Nucleus accumbens (tissue), 56 donors: ENCODE measurements at regions not wholly inside any gene's neighbourhood (a gene's known extent, or its start where the extent isn't known, plus 50 kb on each side); places are given as distances from the start of the nearest gene placed in this dataset.
A peak's percentile ranks its signal among the peaks of the same experiment; 100 is the strongest.

Experiments
- DNase-seq, 56 donors: peaks; one replicate each; lab custom pipeline; 2025; lab: John Stamatoyannopoulos, UW

DNA sequence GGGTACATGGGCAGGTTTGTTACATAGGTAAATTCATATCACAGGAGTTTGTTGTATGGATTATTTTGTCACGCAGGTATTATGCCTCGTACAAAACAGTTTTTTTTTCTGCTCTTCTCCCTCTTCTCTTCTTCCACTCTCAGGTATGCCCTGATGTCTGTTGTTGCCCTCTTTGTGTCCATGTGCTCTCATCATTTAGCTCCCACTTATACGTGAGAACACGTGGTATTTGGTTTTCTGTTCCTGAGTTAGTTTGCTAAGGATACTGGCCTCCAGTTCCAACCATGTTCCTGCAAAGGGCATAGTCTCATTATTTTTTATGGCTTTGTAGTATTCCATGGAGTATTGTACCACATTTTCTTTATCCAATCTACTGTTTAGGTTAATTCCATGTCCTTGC is 65.7 kb downstream of the UNC5CL start:
- no peak for DNase-seq

GRCh38 chr6:40972814-40973213 is 66.2 kb downstream of the UNC5CL start:
- DNase-seq, result no peak

GRCh38 chr6:40972190-40972589 is 66.8 kb downstream of the UNC5CL start:
- no peak for DNase-seq

- no peak for DNase-seq
Measured at GRCh38 chr6:40968620-40969164, 70.3 kb downstream of the UNC5CL start.

- DNase-seq, result no peak
Measured at GRCh38 chr6:40966860-40967259, 72.2 kb downstream of the UNC5CL start.

DNA sequence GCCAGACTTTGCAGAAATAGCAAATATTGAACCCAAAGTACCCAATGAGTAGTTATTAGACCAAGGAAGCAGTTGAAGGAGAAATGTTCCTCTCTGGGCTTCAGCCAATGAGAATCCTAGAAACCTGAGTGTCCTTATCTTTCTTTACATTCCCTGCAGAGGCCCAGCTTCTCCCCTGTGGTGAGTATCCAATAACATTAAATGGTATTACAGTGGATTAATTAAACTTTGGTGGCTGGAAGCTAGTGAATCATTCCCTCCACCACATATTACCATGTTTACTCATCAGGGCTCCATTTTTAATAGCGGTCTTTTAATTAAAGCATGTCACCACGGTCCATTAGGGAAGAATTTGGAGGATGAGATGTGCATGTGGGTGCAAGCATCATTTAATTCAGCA is 74.0 kb downstream of the UNC5CL start:
- no peak for DNase-seq

- DNase-seq, result no peak
Measured at GRCh38 chr6:40963019-40963418, 76.0 kb downstream of the UNC5CL start.

DNA sequence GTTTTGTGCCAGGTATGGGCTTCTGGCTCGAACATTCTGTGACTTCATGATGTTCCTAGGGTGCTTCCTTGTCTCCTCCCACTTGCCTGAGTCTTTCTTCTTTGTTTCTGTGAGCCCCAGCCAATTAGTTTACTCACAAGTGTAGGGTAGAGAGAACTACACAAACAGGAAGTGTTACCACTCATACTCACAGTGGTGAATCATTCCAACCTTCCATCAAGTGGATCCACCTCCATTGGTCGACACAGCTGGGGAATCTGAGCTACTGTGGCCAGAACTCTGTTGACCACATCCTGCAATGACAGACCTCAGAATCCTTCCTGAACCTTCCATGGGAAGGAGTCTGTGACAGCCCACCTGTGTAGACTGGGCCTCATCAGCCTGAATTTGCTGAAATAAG is 76.8 kb downstream of the UNC5CL start:
- DNase-seq, result no peak

GRCh38 chr6:40961831-40962230 is 77.2 kb downstream of the UNC5CL start:
- no peak for DNase-seq

DNA sequence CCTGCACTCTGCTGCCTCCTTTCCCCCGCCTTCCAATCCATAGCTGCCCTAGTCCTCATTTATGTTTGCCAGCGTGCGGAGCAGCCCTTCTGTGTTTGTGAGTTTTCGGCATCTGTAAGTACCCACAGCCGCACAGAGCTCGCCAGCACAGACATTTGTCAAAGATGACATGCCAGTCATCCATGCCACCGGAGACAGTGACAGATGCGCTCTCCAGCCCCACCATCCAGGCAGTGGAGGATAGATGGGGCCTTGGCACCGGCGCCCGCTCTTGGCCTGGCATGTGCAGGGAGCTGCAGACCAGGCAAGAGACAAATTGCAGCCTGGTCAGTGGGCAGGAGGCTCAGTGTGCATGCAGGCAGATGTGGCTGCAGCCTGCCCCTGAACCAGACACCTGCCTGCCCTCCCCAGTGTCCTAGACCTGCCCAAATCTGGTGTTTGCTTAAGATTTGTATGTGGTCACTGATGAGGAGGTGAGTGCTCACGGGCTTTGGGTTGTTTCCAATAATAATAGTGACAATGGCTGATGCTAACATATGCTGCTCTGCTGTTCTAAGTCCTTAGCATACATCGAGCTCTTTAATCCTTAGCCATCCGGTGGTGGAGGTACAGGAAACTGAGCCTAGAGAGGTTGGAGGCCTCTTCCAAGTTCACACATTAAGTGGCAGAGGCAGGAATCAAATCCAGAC is 78.1 kb downstream of the UNC5CL start:
- peak in 1 of 56 donors; percentile 1 for DNase-seq

GRCh38 chr6:40959781-40960327 is 79.2 kb downstream of the UNC5CL start:
- DNase-seq, result no peak

DNA sequence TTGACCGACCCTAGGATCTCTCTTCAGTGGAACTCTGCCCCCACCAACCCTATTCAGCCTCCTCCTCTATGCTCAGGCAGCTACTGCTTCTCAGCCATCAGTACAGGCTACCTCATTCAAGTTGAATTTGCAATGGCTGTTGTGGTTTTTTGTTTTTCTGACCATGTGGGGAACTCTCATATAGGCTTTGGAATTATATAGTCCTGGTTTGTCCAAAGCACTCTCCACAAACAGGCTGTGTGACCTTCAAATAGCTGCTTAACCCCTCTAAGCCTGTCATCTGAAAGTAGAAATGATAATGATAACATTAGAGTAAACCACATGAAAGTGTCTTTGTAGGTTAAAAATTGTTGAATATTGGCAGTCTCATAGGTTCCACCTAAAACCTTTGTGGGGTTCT is 80.3 kb downstream of the UNC5CL start:
- DNase-seq, result no peak

DNA sequence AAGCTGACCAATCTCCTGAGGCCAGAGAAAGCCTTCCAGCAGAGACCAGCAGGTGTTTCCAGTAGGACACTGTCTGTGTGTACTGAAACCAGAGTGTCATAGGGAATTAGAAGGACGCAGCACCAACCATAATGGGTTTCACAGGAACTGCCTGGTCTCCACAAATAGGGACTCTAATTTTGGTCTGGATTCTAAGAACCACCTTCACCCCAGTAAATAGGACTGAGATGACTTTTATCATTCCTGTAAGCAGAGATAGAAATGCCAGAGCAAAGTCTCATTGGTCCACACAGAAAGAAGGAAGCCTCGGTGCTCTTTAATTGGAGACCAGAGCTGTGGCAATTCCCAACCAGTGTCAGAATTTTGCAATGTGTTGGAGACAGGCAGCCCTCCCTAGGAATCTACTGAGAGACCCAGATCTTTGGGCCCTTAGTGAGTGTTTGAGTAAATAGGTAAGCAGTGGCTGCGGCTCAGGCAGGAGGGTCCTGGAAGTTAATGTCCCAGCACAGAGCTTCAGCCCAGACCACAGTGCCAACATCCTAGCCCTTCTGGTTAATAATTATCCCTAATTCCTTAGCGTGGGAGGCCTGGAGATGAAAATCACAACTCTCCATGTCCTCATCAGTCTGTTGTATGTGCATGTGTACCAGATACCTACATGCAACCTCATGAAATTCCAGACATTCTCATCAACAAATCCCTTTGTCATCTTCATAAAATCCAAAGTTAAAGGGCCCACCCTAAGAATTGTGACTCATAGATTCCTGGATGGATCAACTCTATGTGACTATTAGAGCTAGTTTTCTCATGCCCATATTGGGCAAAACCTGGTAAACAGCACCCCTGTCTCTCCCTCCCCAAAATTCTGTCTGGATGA is 81.2 kb downstream of the UNC5CL start:
- DNase-seq, result no peak

- no peak for DNase-seq
Measured at GRCh38 chr6:40956936-40957335, 82.1 kb downstream of the UNC5CL start.

- no peak for DNase-seq
Measured at GRCh38 chr6:40955178-40955545, 83.9 kb downstream of the UNC5CL start.

- no peak for DNase-seq
Measured at GRCh38 chr6:40954446-40955177, 84.4 kb downstream of the UNC5CL start.

DNA sequence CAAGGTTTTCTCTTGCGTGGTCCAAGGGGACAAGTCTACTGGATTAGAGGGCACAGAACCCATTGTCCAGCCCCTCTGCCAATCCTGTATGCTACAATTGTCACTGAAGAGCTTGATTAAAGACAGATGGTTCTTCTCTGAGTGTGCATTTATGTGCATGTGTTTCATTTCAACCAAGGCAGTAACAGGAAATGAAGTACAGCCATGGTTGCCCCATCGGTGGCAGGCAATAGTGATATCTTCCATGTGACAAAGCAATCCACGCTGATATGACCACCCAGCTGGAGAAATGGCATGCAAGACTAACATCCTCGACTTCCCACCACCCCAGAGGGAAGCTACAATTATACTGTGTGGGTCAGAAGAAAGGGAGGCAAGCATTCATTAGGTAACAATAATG is 85.5 kb downstream of the UNC5CL start:
- DNase-seq, result no peak

DNA sequence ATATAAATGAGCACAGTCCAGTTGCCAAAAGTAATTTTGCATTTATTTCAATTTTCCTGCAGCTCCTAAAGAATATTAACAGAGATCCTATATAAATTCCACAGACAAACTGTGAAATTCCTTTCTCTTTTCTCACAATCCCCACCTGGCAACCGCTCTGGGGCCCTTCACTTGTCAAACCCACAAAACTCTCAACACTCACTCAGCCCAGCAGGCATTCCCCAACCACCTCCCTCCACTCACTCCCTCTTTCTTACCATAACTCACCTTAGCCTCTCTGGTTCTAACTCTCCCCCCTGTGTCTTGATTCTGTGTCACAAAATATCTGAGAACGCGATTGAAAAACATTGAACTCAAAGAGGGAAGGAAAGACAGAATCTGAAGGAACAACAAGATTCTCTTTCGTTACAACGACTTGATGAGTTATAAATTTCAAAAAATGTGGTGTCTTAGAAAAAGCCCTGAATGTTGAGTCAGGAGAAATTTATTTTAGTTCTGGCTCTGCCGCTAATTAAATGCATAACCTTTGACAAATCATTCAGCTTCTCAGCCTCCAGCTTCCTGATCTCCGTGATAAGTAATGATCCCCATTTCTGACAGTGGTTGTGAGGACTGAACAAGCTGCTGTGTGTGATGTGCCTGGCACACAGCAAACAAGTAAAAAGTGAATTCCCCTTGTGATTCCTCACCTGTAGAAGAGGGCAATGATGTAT is 87.9 kb downstream of the UNC5CL start:
- no peak for DNase-seq

GRCh38 chr6:40948570-40948969 is 90.5 kb downstream of the UNC5CL start:
- DNase-seq, result no peak

DNA sequence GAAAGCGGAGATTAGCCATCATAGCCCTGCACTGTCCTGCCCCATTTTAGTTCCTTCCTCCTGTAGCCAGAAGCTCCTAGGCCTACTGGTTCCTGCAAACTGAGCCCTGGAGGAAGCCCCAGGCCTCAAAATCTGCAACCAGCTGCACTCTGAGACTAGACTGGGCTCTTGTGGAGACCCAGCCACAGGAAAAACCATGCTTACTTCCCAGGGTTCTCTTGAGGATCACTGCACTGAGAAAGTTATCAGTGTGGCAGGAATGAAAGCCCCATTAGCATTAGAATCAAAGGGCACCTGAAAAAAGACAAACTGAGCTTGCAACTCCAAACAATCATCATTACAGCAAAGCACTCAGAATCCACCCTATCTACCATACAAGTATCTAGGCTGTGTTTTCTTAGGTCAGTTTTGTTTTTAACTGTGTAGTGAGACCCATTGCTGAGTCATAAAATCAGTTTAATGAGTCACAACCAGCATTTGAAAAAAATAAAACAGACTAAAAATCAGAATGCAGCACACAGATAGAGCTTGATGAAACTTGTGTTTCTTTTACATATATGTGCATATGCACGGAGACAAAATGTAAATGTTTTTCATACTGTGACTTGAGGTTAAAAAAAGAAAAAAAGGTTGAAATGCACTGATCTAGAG is 91.0 kb downstream of the UNC5CL start:
- no peak for DNase-seq
